ENCODE measurements at regions not wholly inside any gene's neighbourhood (a gene's known extent, or its start where the extent isn't known, plus 50 kb on each side); places are given as distances from the start of the nearest gene placed in this dataset.

GRCh38 chr6:44621846-44622245, 234.3 kb downstream of the CDC5L start:
- no peak for TF ChIP-seq CTCF (IDR thresholded peaks at IDR 0.05; ENCODE audit: insufficient read depth, low read length, poor library complexity, severe bottlenecking)
- no peak overlapping the region for H3K4me3 ChIP-seq (replicated peaks; ENCODE audit: low read depth, low read length)
- no peaks in the 10 kb centered on the region for H3K36me3 ChIP-seq (ENCODE audit: control insufficient read depth, insufficient read depth, low read length)
- no peak for DNase-seq (ENCODE audit: extremely low read depth, insufficient read length)
- H3K27me3 ChIP-seq (replicated peaks; ENCODE audit: control insufficient read depth, insufficient read depth, low read length): no peaks in the 10 kb centered on the region; the same call in 1 of the 2 replicates

- no peak for DNase-seq (ENCODE audit: extremely low read depth, insufficient read length)
- Histone ChIP-seq H3K36me3 (ENCODE audit: control insufficient read depth, insufficient read depth, low read length) (no peaks in the 10 kb centered on the region), H3K27me3 (replicated peaks; ENCODE audit: control insufficient read depth, insufficient read depth, low read length) (no peaks in the 10 kb centered on the region; the same call in none of the 2 replicates), H3K4me3 (replicated peaks; ENCODE audit: low read depth, low read length) (no peak overlapping the region)
- no peak for TF ChIP-seq CTCF (IDR thresholded peaks at IDR 0.05; ENCODE audit: insufficient read depth, low read length, poor library complexity, severe bottlenecking)
Measured at GRCh38 chr6:44622555-44622954, 235.0 kb downstream of the CDC5L start.

GRCh38 chr6:44622956-44623355, 235.4 kb downstream of the CDC5L start:
- Histone ChIP-seq H3K4me3 (replicated peaks; ENCODE audit: low read depth, low read length) (no peak overlapping the region), H3K36me3 (ENCODE audit: control insufficient read depth, insufficient read depth, low read length) (no peaks in the 10 kb centered on the region), H3K27me3 (replicated peaks; ENCODE audit: control insufficient read depth, insufficient read depth, low read length) (no peaks in the 10 kb centered on the region; the same call in none of the 2 replicates)
- TF ChIP-seq CTCF (IDR thresholded peaks at IDR 0.05; ENCODE audit: insufficient read depth, low read length, poor library complexity, severe bottlenecking): no peak
- DNase-seq (ENCODE audit: extremely low read depth, insufficient read length): no peak

- no peak overlapping the region for H3K4me3 ChIP-seq (replicated peaks; ENCODE audit: low read depth, low read length)
- no peak for DNase-seq (ENCODE audit: extremely low read depth, insufficient read length)
- TF ChIP-seq CTCF (IDR thresholded peaks at IDR 0.05; ENCODE audit: insufficient read depth, low read length, poor library complexity, severe bottlenecking): no peak
- H3K27me3 ChIP-seq (replicated peaks; ENCODE audit: control insufficient read depth, insufficient read depth, low read length): no peaks in the 10 kb centered on the region; the same call in none of the 2 replicates
- no peaks in the 10 kb centered on the region for H3K36me3 ChIP-seq (ENCODE audit: control insufficient read depth, insufficient read depth, low read length)
Measured at GRCh38 chr6:44624226-44624625, 236.7 kb downstream of the CDC5L start.

GRCh38 chr6:44624936-44625573, 237.5 kb downstream of the CDC5L start:
- Histone ChIP-seq H3K27me3 (replicated peaks; ENCODE audit: control insufficient read depth, insufficient read depth, low read length) (no peaks in the 10 kb centered on the region; the same call in none of the 2 replicates), H3K4me3 (replicated peaks; ENCODE audit: low read depth, low read length) (no peak overlapping the region), H3K36me3 (ENCODE audit: control insufficient read depth, insufficient read depth, low read length) (no peaks in the 10 kb centered on the region)
- no peak for DNase-seq (ENCODE audit: extremely low read depth, insufficient read length)
- TF ChIP-seq CTCF (IDR thresholded peaks at IDR 0.05; ENCODE audit: insufficient read depth, low read length, poor library complexity, severe bottlenecking): no peak

GRCh38 chr6:44625996-44626395, 238.5 kb downstream of the CDC5L start:
- no peak for DNase-seq (ENCODE audit: extremely low read depth, insufficient read length)

More at GRCh38 chr6:44625996-44626395, 238.5 kb downstream of the CDC5L start:
- no peak for TF ChIP-seq CTCF (IDR thresholded peaks at IDR 0.05; ENCODE audit: insufficient read depth, low read length, poor library complexity, severe bottlenecking)
- H3K27me3 ChIP-seq (replicated peaks; ENCODE audit: control insufficient read depth, insufficient read depth, low read length): no peaks in the 10 kb centered on the region; the same call in none of the 2 replicates
- H3K4me3 ChIP-seq (replicated peaks; ENCODE audit: low read depth, low read length): no peak overlapping the region
- H3K36me3 ChIP-seq (ENCODE audit: control insufficient read depth, insufficient read depth, low read length): no peaks in the 10 kb centered on the region
